ENCODE measurements at regions not wholly inside any gene's neighbourhood (a gene's known extent, or its start where the extent isn't known, plus 50 kb on each side); places are given as distances from the start of the nearest gene placed in this dataset.

GRCh38 chr10:36711361-36711760 lies 414.0 kb upstream of the ANKRD30A start:
- Histone ChIP-seq H2BK120ac (replicated peaks; ENCODE audit: low read depth, low read length) (no peak overlapping the region), H3K79me2 (ENCODE audit: control insufficient read depth in 1 of 2, insufficient read depth in 2 of 2, low read length in 2 of 2) (no peaks in the 10 kb centered on the region), H3K27me3 (replicated peaks in 1 of 4; ENCODE audit: control insufficient read depth in 3 of 4, extremely low read depth in 1 of 4, insufficient read depth in 3 of 4, low read length in 3 of 4) (no peaks in the 10 kb centered on the region), H4K20me1 (replicated peaks in 1 of 2; ENCODE audit: control insufficient read depth in 1 of 2, insufficient read depth in 2 of 2, low read length in 2 of 2) (no peaks in the 10 kb centered on the region), H3K18ac (ENCODE audit: extremely low read depth, low read length) (no peak overlapping the region), H3K4me3 (ENCODE audit: extremely low read depth in 1 of 4, insufficient read depth in 2 of 4, low read depth in 3 of 4, low read length in 4 of 4) (no peak overlapping the region), H3K4ac (replicated peaks; ENCODE audit: insufficient read length, low read depth, low read length) (no peak overlapping the region), H4K5ac (ENCODE audit: insufficient read length, low read depth, low read length) (no peak overlapping the region), H3K79me1 (ENCODE audit: low read depth, low read length) (no peaks in the 10 kb centered on the region), H3K23ac (ENCODE audit: insufficient read length) (no peak overlapping the region), H4K91ac (replicated peaks; ENCODE audit: insufficient read length, low read length) (no peak overlapping the region), H3K9me3 (ENCODE audit: insufficient read depth in 2 of 2, low read depth in 1 of 2, low read length in 1 of 2) (no peaks in the 10 kb centered on the region), H2AK5ac (ENCODE audit: low read depth, low read length) (no peak overlapping the region), H2BK20ac (ENCODE audit: low read length) (no peak overlapping the region), H3K4me2 (ENCODE audit: insufficient read depth in 1 of 2, low read depth in 2 of 2, low read length in 2 of 2) (no peak overlapping the region), H3K4me1 (replicated peaks in 1 of 4; ENCODE audit: control insufficient read depth in 3 of 4, insufficient read depth in 4 of 4, low read length in 3 of 4) (no peaks in the 10 kb centered on the region), H2AFZ (ENCODE audit: low read length) (no peak overlapping the region), H3K56ac (replicated peaks; ENCODE audit: insufficient read length, low read depth, low read length) (no peak overlapping the region), H4K8ac (ENCODE audit: extremely low read depth, insufficient read depth, low read length) (no peak overlapping the region), H2BK15ac (ENCODE audit: low read length) (no peak overlapping the region), H3K36me3 (ENCODE audit: control insufficient read depth in 2 of 4, insufficient read depth in 4 of 4, low read length in 3 of 4) (no peaks in the 10 kb centered on the region), H3K27ac (ENCODE audit: low read depth, low read length) (no peak overlapping the region), H2BK12ac (ENCODE audit: low read depth, low read length) (no peak overlapping the region), H3K9ac (replicated peaks in 1 of 4; ENCODE audit: extremely low read depth in 1 of 4, low read depth in 3 of 4, low read length in 3 of 4) (no peak overlapping the region), H2BK5ac (ENCODE audit: low read depth, low read length) (no peak overlapping the region), H3K14ac (ENCODE audit: insufficient read length) (no peak overlapping the region), H3K23me2 (ENCODE audit: low read depth, low read length) (no peaks in the 10 kb centered on the region)
- CTCF ChIA-PET (ENCODE audit: partially characterized antibody): no interaction called here
- 89% methylated on average over 4 of the region's 4 CpGs; no CpG with 5 or more reads in 1 of the 2 experiments for WGBS, 2 experiments (ENCODE audit: extremely low coverage in 1 of 2, insufficient coverage in 1 of 2, insufficient read length in 1 of 2, insufficient replicate concordance in 2 of 2, low coverage in 1 of 2, low lambda C conversion rate in 2 of 2, missing lambda C conversion rate in 1 of 2)
- POLR2A ChIA-PET (ENCODE audit: partially characterized antibody): interaction anchor here (0.6 kb wide), 1 partner anchor 7 kb away, joined by 3 read pairs; no protein-coding TSS in a partner anchor
- no peak for FAIRE-seq
- TF ChIP-seq ASH2L (IDR thresholded peaks at IDR 0.05; ENCODE audit: low read length) (no peak), HDAC6 (IDR thresholded peaks at IDR 0.05; ENCODE audit: low read depth, low read length) (no peak), RAD21 (IDR thresholded peaks at IDR 0.05 in 1 of 2, conservative IDR thresholded peaks at IDR 0.05 in 1 of 2; ENCODE audit: low read depth in 2 of 2, low read length in 2 of 2) (no peak), TAF7 (optimal IDR thresholded peaks at IDR 0.05; ENCODE audit: borderline replicate concordance, low read depth, low read length) (no peak), KDM4A (IDR thresholded peaks at IDR 0.05; ENCODE audit: low read depth, low read length, severe bottlenecking) (no peak), ZNF274 (IDR thresholded peaks at IDR 0.05; ENCODE audit: borderline replicate concordance, extremely low read depth, low read length) (no peak), SIX5 (IDR thresholded peaks at IDR 0.05; ENCODE audit: low read depth, low read length) (no peak), E2F6 (IDR thresholded peaks at IDR 0.05) (no peak), NANOG (IDR thresholded peaks at IDR 0.05; ENCODE audit: insufficient read depth, low read depth, low read length, poor library complexity, severe bottlenecking) (no peak), BRCA1 (IDR thresholded peaks at IDR 0.05; ENCODE audit: low read depth, low read length) (no peak)
- DNase-seq (ENCODE audit: low read depth in 1 of 2, low spot score in 2 of 2): no peak
